Esophagus muscularis mucosa (tissue), 3 donors: ENCODE measurements at regions not wholly inside any gene's neighbourhood (a gene's known extent, or its start where the extent isn't known, plus 50 kb on each side); places are given as distances from the start of the nearest gene placed in this dataset.

ENCODE experiments used
- POLR2A ChIP-seq: fragments of 450-650 bp; IDR thresholded peaks from one replicate; pipeline ENCODE4 v1.6.1; 2017; ENCODE audit warnings: antibody characterized with exemption, moderate library complexity, mild to moderate bottlenecking, low read depth
- POLR2AphosphoS5 ChIP-seq, 2 donors: sonication (generic); formaldehyde crosslinking; IDR thresholded peaks; one replicate each; pipeline ENCODE4 v1.6.1; 2017; ENCODE audit warnings: antibody characterized with exemption in 2 of 2
- TF ChIP-seq, protein P1 (sequence below), 3 experiments: fragments of 200-600 bp in 2 of 3; fragments of 450-650 bp in 1 of 3; sonication (generic) in 2 of 3; IDR thresholded peaks; one replicate each; pipeline ENCODE4 v1.5.1; 2017 to 2019; ENCODE audit warnings: antibody characterized with exemption in 3 of 3, mild to moderate bottlenecking in 2 of 3, moderate library complexity in 1 of 3

DNA sequence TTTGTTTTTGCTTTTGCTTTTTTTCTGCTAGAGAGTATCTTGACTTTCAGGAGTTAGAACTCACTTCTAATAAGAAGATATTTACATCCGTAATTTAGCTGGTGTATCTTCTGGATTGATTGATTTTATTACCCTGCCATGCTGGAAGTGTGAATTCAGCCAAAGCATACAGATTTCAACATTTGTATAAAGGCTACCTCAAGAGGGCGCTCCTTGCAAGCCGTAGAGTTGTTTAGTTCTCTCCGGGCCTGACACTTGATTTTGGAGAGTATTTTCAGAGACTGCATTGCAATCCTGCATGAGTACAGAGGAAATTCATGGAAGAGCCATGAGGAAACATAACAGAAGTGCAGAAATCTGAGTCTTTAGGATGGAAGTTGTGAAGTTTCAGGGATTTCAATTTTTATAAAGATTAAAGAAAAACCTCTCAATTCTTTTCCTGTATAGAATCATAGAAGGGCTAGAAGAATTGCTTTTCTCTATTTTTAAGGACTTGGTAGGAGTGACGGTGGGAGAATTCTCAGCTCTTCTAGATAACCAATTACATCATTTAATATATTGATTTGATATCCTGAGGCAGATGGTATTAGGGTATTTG, 66.7 kb upstream of the TIAM2 start:
- no peak for TF ChIP-seq POLR2A
- TF ChIP-seq, protein P1, sequence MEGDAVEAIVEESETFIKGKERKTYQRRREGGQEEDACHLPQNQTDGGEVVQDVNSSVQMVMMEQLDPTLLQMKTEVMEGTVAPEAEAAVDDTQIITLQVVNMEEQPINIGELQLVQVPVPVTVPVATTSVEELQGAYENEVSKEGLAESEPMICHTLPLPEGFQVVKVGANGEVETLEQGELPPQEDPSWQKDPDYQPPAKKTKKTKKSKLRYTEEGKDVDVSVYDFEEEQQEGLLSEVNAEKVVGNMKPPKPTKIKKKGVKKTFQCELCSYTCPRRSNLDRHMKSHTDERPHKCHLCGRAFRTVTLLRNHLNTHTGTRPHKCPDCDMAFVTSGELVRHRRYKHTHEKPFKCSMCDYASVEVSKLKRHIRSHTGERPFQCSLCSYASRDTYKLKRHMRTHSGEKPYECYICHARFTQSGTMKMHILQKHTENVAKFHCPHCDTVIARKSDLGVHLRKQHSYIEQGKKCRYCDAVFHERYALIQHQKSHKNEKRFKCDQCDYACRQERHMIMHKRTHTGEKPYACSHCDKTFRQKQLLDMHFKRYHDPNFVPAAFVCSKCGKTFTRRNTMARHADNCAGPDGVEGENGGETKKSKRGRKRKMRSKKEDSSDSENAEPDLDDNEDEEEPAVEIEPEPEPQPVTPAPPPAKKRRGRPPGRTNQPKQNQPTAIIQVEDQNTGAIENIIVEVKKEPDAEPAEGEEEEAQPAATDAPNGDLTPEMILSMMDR (IDR thresholded peaks at IDR 0.05), result peak; percentile 53 to 70 (median 61)
- TF ChIP-seq POLR2AphosphoS5 (IDR thresholded peaks at IDR 0.05), result no peak
